Panc1 (cell line): ENCODE measurements at regions not wholly inside any gene's neighbourhood (a gene's known extent, or its start where the extent isn't known, plus 50 kb on each side); places are given as distances from the start of the nearest gene placed in this dataset.

Experiments used
- ATAC-seq: fragments of 200-7000 bp; cut with Tn5 transposase; 2 replicates; pipeline ENCODE4 v1.9.1; 2020; ENCODE audit warnings: mild to moderate bottlenecking, moderate library complexity
- BruUV-seq: library from RNA; stranded (reverse); fragments of 400-500 nt; replicated peaks from 2 replicates; lab custom pipeline; 2021; lab: Mats Ljungman, UMichigan
- CTCF ChIA-PET: fragments of 300-600 bp; sonication (Branson Sonifier 250); formaldehyde crosslinking; loops from one replicate; lab custom pipeline; 2022; ENCODE audit warnings: antibody characterized with exemption; lab: Charles Lee
- POLR2A ChIA-PET: fragments of 300-600 bp; sonication (Branson Sonifier 250); formaldehyde crosslinking; loops from one replicate; lab custom pipeline; 2022; ENCODE audit warnings: antibody characterized with exemption; lab: Charles Lee
- DNase-seq: peaks from one replicate; pipeline ENCODE4 v3.0.0-alpha.2; 2010; ENCODE audit warnings: low read depth, low spot score
- H3K27ac ChIP-seq: 2 replicates; pipeline ENCODE4 v1.5.1; 2011; ENCODE audit warnings: mild to moderate bottlenecking, low read length, inconsistent platforms
- H3K27me3 ChIP-seq: fragments of 200-500 bp; sonication (Bioruptor generic); 2 replicates; pipeline ENCODE4 v1.6.0; 2014; ENCODE audit warnings: low read length, inconsistent platforms; ENCODE audit not compliant: control insufficient read depth, insufficient read depth
- H3K36me3 ChIP-seq: fragments of 200-500 bp; sonication (Bioruptor generic); 2 replicates; pipeline ENCODE4 v1.5.1; 2014; ENCODE audit warnings: inconsistent platforms, mild to moderate bottlenecking, low read length, moderate library complexity; ENCODE audit not compliant: control insufficient read depth, insufficient read depth
- H3K4me1 ChIP-seq: 2 replicates; pipeline ENCODE4 v1.5.1; 2011; ENCODE audit warnings: inconsistent platforms, mild to moderate bottlenecking, low read length, moderate library complexity; ENCODE audit not compliant: control insufficient read depth, insufficient read depth
- H3K4me3 ChIP-seq, 2 experiments: 2 replicates each; pipeline ENCODE4 v1.5.1; 2011 to 2012; ENCODE audit warnings: low read depth in 2 of 2, low read length in 2 of 2, mild to moderate bottlenecking in 2 of 2, inconsistent platforms in 1 of 2, moderate library complexity in 1 of 2
- H3K9me3 ChIP-seq: fragments of 200-500 bp; sonication (Bioruptor generic); 2 replicates; pipeline ENCODE4 v1.5.1; 2014; ENCODE audit warnings: low read depth, mild to moderate bottlenecking, inconsistent platforms, low read length, moderate library complexity; ENCODE audit not compliant: control insufficient read depth, insufficient read depth
- POLR2AphosphoS5 ChIP-seq: IDR thresholded peaks from 2 replicates; pipeline ENCODE4 v1.6.1; 2012; ENCODE audit warnings: mild to moderate bottlenecking, low read depth, low read length, moderate library complexity
- SIN3A ChIP-seq: IDR thresholded peaks from 2 replicates; pipeline ENCODE4 v1.6.1; 2012; ENCODE audit warnings: low read depth, mild to moderate bottlenecking, low read length, moderate library complexity, borderline replicate concordance; ENCODE audit not compliant: insufficient read depth
- TCF7L2 ChIP-seq: IDR thresholded peaks from 2 replicates; pipeline ENCODE4 v1.6.1; 2011; ENCODE audit warnings: mild to moderate bottlenecking, low read depth, low read length, inconsistent platforms
- in situ Hi-C: cut with HindIII; loops from 2 replicates; pipeline ENCODE4 v1.10.0; 2016; ENCODE audit warnings: low sequenced_read_pairs, low pct_unique_long_range_greater_than_20kb
- intact Hi-C: fragments of 100-400 bp; cut with micrococcal nuclease; formaldehyde crosslinking; loops from one replicate; pipeline ENCODE4 v1.10.0; 2022; ENCODE audit not compliant: unreplicated experiment
- TF ChIP-seq, protein P1 (sequence below): fragments of 450-650 bp; IDR thresholded peaks from 2 replicates; pipeline ENCODE4 v1.5.1; 2017; ENCODE audit warnings: mild to moderate bottlenecking
- TF ChIP-seq, protein P2 (sequence below), 2 experiments: IDR thresholded peaks; 2 replicates each; pipeline ENCODE4 v1.6.1; 2011 to 2012; ENCODE audit warnings: low read depth in 2 of 2, control low read depth in 1 of 2, low read length in 1 of 2, mild to moderate bottlenecking in 1 of 2, moderate library complexity in 1 of 2; ENCODE audit not compliant: insufficient read depth in 1 of 2

DNA sequence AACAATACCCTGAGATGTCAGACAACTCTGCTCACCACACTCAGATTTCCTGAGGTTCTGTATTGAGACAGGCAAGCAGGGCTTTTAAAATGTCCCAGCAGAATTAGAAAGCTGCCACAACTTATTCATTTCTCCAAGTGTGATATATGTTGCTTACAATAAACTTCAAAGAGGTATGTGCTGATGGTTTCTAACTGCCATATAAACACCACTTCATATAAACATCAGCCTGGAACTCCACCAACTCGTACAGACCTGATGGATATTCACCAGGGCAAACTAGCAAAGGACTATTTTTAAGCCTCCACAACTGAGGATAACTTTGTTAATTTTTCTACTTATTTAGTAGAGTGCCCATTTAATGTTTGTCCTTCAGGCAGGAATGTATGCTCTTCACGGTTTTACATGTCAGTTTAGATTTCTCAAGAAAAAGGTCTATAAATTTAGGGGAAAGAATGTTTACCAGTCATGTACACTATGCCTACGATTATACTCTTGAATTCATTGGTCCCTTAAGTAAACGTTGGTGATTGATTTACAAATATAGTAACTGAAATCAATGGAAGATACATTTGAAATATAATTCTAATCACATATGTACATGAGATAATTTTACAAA is 109.6 kb upstream of the ABI3BP start:
- Histone ChIP-seq H3K27ac (no peak overlapping the region), H3K9me3 (no peaks in the 10 kb centered on the region), H3K4me3 (no peak overlapping the region), H3K27me3 (no peaks in the 10 kb centered on the region), H3K36me3 (no peaks in the 10 kb centered on the region), H3K4me1 (no peaks in the 10 kb centered on the region)
- ChIA-PET CTCF (no interaction called here), POLR2A (no interaction called here)
- no TSS peak for BruUV-seq
- intact Hi-C loops (no loop called here), in situ Hi-C loops (no loop called here)
- TF ChIP-seq, protein P1, sequence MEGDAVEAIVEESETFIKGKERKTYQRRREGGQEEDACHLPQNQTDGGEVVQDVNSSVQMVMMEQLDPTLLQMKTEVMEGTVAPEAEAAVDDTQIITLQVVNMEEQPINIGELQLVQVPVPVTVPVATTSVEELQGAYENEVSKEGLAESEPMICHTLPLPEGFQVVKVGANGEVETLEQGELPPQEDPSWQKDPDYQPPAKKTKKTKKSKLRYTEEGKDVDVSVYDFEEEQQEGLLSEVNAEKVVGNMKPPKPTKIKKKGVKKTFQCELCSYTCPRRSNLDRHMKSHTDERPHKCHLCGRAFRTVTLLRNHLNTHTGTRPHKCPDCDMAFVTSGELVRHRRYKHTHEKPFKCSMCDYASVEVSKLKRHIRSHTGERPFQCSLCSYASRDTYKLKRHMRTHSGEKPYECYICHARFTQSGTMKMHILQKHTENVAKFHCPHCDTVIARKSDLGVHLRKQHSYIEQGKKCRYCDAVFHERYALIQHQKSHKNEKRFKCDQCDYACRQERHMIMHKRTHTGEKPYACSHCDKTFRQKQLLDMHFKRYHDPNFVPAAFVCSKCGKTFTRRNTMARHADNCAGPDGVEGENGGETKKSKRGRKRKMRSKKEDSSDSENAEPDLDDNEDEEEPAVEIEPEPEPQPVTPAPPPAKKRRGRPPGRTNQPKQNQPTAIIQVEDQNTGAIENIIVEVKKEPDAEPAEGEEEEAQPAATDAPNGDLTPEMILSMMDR, result no peak
- TF ChIP-seq POLR2AphosphoS5, result no peak
- TF ChIP-seq SIN3A, result no peak
- TF ChIP-seq, protein P2, sequence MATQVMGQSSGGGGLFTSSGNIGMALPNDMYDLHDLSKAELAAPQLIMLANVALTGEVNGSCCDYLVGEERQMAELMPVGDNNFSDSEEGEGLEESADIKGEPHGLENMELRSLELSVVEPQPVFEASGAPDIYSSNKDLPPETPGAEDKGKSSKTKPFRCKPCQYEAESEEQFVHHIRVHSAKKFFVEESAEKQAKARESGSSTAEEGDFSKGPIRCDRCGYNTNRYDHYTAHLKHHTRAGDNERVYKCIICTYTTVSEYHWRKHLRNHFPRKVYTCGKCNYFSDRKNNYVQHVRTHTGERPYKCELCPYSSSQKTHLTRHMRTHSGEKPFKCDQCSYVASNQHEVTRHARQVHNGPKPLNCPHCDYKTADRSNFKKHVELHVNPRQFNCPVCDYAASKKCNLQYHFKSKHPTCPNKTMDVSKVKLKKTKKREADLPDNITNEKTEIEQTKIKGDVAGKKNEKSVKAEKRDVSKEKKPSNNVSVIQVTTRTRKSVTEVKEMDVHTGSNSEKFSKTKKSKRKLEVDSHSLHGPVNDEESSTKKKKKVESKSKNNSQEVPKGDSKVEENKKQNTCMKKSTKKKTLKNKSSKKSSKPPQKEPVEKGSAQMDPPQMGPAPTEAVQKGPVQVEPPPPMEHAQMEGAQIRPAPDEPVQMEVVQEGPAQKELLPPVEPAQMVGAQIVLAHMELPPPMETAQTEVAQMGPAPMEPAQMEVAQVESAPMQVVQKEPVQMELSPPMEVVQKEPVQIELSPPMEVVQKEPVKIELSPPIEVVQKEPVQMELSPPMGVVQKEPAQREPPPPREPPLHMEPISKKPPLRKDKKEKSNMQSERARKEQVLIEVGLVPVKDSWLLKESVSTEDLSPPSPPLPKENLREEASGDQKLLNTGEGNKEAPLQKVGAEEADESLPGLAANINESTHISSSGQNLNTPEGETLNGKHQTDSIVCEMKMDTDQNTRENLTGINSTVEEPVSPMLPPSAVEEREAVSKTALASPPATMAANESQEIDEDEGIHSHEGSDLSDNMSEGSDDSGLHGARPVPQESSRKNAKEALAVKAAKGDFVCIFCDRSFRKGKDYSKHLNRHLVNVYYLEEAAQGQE (IDR thresholded peaks at IDR 0.05; ENCODE audit: insufficient read depth in 1 of 2, low read depth in 2 of 2, low read length in 1 of 2), result no peak
- TF ChIP-seq TCF7L2, result no peak
- no peak for ATAC-seq
- no peak for DNase-seq

DNA sequence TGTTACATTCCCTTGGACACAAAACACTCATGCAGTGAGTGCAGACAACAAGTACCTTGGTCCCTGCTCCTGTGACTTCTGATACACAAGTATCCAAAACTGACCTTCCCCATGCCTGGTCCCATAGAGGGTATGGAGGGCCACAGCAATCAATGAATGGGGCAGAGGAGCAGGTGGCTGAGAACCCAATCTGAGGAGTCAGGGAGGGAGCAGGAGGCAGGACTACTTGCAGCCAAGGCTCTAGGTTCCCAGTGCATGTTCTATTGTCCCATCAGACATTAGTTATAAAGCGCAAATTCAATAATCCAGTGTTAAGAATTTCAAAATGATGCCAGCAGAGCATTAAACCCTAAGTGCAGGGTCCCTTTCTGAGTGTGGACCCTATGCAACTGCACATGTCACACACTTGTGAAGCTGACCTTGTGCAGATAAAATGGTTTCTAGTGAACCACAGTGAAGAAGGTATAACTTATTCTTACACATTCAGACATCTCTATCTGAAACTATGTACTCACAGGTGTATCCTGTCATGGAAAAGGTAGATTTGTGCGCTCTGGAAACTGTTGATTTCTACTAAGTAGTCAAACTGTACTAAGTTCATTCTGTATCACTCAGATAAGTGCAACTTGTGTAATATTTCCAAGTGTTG is 107.3 kb upstream of the ABI3BP start:
- no peaks in the 10 kb centered on the region for H3K27me3 ChIP-seq
- no peak overlapping the region for H3K4me3 ChIP-seq
- H3K4me1 ChIP-seq, result no peaks in the 10 kb centered on the region
- ChIA-PET POLR2A (no interaction called here), CTCF (no interaction called here)
- no peak for DNase-seq
- no peak for TF ChIP-seq SIN3A
- TF ChIP-seq, protein P2 (IDR thresholded peaks at IDR 0.05; ENCODE audit: insufficient read depth in 1 of 2, low read depth in 2 of 2, low read length in 1 of 2), result no peak
- TF ChIP-seq TCF7L2, result no peak
- no peak for TF ChIP-seq POLR2AphosphoS5
- TF ChIP-seq, protein P1, result no peak
- no peak overlapping the region for H3K27ac ChIP-seq
- no TSS peak for BruUV-seq
- ATAC-seq, result no peak
- no peaks in the 10 kb centered on the region for H3K9me3 ChIP-seq
- in situ Hi-C loops, result no loop called here
- H3K36me3 ChIP-seq, result no peaks in the 10 kb centered on the region
- intact Hi-C loops, result no loop called here
